GM18868 (cell line): ENCODE measurements at regions not wholly inside any gene's neighbourhood (a gene's known extent, or its start where the extent isn't known, plus 50 kb on each side); places are given as distances from the start of the nearest gene placed in this dataset.
A peak's percentile ranks its signal among the peaks of the same experiment; 100 is the strongest.

ENCODE experiments used
- ATAC-seq: cut with Tn5 transposase; IDR thresholded peaks from one replicate; pipeline ENCODE4 v1.9.1; 2021; ENCODE audit warnings: mild to moderate bottlenecking, moderate library complexity; ENCODE audit not compliant: unreplicated experiment

GRCh38 chr16:50997679-50998078, 153.4 kb downstream of the SALL1 start:
- no peak for ATAC-seq

GRCh38 chr16:50996830-50997186, 154.3 kb downstream of the SALL1 start:
- no peak for ATAC-seq

DNA sequence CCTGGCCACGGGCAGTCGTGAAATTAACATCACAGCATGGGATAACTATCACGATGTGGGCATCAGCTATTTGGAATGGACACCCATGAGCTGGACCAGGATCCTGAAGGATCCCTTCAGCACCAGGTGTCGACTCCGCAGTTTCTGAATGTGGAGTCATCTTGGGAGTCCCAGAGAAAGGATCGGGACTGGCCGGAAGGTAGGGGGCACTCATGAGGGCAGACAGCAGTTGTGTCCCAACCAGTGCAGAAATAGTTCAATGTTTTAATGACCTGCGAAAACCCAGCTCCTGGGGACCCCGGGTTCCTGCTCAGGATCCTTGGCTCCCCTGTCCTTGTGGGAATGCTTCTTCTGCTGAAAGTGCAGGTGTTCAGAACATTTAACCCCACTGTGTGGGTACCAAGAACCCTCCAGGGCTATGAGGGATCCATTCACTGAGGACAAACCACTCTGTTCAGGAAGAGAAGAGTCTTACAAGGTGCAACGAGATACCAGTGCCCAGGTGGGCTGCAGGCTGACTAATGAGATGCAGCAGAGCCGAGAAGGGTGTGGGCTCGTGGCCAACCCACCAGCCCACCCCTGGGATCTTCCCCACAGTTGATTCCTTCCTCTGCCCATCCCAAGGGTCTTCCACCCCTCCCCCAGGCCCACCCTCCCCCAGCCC, 154.8 kb downstream of the SALL1 start:
- ATAC-seq = no peak

DNA sequence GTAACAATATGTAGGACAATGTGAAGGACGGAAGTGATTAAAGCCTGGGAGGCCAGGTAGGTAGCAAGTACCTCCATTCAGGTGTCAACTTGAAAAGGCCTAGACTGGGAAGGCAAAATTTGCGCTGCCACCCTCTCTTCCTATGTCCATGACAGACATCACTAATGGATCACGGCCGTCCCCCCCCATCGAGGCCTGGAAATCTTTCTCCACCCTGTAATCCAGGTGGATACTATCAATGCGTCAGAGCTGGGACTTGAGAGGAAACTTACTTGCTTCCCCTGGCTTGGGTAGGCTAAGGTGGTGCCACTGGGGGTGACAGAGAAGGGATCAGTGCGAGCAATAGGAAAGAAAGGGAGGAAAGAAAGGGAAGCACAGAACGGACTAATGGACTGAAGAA, 156.1 kb downstream of the SALL1 start:
- ATAC-seq = no peak

DNA sequence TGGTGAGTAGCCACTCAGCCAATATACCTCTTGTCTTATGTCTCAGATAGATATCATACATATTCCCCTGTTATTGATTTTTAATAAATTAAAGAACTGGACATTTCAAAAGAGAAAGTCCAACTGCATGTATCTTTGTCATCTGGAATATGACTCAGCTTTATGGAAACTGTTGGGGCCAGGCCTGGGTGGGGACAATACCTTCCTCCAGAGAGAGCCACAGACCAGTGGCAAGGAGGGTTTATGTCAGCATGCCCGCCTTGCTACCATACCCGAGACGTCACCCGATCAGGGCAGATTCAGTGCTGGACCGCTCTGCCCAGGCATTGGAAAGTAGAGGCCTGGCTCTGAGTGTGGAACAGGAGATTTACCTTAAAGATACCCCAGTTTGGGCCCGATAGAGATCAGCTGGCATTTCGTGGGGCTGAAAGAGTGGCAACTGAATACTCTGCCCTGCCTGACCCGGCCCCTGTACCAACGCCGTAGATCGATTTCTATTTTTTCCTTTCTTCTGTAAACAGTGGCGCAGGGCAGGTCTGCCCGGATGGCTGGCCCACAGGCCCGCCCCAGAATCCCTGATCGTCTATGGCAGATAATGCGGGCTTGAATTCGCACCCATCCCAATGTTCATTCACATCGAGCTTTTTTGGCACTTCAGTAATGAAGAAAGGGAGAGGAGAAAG, 158.6 kb downstream of the SALL1 start:
- no peak for ATAC-seq

GRCh38 chr16:50991436-50991835, 159.6 kb downstream of the SALL1 start:
- ATAC-seq = no peak

- ATAC-seq = no peak
Observed at GRCh38 chr16:50991006-50991405, 160.1 kb downstream of the SALL1 start.

DNA sequence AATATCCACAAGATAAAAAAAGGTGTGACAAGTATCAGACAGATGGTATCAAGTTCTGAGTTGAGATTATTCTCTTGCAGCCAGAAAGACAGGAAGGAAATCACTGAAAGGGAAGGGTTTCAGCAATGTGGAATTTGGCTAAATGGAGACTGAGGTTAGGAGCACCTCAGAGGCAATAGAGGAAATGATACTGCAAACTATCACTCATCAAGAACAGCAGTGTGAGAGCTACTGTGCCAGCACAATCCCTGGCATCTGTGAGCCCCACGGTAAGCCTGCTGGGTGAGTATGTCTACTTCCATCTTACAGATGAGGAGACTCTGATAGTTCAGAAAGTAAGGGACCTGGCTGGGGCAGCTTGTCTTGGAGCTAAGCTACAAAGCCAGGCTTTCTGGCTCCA, 162.0 kb downstream of the SALL1 start:
- peak; percentile 82 for ATAC-seq

GRCh38 chr16:50988441-50988840, 162.6 kb downstream of the SALL1 start:
- no peak for ATAC-seq

GRCh38 chr16:50986453-50986852, 164.6 kb downstream of the SALL1 start:
- no peak for ATAC-seq

GRCh38 chr16:50985733-50986132, 165.3 kb downstream of the SALL1 start:
- no peak for ATAC-seq

DNA sequence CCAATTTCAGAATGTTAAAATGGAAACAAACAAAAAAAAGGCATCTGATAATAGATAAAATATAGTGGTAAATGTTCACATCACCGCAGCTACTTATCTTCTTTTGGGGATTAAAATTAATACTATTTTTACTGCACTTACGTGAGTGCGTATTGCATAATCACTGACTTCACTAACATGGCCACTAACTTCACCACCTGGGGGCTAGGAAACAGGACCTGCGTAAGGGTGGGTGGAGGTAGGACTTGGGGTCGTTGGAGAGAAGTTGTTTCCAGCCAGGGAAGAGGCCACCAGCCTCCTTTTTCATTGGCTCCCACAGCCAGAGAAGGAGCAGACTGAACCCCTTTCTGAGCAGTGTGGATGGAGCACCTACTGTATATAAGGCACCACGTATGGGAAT, 166.4 kb downstream of the SALL1 start:
- no peak for ATAC-seq

- ATAC-seq = no peak
Observed at GRCh38 chr16:50982808-50983207, 168.3 kb downstream of the SALL1 start.

DNA sequence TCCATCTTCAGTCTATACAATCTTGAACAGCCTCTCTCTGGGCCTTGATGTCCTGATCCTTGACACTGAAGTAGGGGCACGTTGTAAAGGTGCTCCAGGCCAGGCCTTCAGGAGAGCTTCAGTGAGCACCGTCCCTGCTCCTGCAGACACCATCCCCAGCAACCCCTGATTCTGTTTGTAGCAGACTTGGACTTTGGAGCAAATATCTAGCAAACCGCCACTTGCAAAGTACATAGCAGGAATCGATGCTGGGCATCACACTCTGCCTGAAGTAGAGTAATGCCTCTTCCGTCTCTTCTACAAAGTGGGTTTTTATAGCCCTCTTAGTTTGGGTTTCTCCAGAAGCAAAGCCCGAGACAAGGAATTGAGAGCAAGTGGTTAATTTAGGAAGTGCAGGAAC, 169.1 kb downstream of the SALL1 start:
- ATAC-seq = no peak

DNA sequence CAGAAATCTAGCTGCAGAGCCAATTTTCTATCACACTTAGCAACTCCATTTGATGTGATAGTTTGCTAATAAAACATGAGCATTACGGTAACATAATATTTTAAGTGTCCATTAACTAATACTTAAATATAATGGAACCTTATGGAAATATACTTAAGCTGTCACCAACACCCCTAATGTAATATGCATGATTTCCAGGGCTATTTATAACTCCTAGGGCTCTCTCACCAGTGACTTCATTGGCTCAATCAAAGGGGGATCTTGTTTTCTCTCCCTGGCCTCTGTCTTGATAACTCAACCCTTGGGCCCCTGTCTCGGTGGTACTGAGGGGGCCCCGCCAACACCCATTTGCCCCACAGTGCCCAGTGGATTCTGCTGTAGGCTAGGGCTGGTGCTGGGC, 170.4 kb downstream of the SALL1 start:
- ATAC-seq = no peak

- no peak for ATAC-seq
Observed at GRCh38 chr16:50979806-50980620, 171.1 kb downstream of the SALL1 start.

DNA sequence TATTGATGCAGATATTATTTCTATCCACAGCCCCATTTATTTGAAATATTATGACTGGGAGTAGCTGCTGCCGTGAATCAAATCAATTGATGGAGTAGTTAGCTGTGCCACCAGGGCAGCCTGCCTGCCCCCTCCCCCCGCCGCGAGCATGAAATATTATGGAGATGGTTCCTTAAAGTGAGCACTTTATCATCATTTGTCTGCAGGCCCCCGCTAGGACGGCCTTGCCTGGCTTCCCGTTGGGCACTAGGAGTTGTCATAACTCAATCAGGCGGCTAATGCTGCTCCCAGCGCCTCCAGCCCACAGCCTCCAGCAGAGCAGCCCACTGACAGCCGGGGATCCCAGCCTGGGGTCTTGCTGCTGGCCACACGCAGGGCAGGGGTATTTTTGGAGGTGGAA, 173.9 kb downstream of the SALL1 start:
- no peak for ATAC-seq

- ATAC-seq = no peak
Observed at GRCh38 chr16:50974438-50975036, 176.5 kb downstream of the SALL1 start.

DNA sequence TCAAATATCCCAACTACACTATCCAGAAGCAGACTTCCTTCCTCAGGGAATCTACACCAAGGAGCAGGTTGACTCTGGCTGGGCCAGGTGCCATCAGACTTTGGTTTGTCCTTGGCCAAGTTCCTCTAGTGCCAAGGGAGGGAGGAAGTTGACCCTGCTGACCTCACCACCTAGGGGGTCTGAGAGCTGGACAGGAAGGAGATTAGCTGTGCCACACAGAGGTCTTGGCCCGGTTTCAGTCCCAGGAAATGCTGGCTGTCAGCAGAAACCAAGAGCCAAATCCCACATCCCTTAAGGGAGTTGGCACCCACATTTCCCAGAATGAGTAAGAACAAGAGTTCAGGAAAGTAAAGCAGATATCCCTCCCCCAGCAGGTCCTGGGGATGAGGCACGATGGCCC, 178.2 kb downstream of the SALL1 start:
- ATAC-seq = no peak

- ATAC-seq = no peak
Observed at GRCh38 chr16:50970281-50970680, 180.8 kb downstream of the SALL1 start.

GRCh38 chr16:50967827-50968612, 183.1 kb downstream of the SALL1 start:
- peak; percentile 94 for ATAC-seq
